Gastrocnemius medialis (tissue), 4 donors: ENCODE measurements at regions not wholly inside any gene's neighbourhood (a gene's known extent, or its start where the extent isn't known, plus 50 kb on each side); places are given as distances from the start of the nearest gene placed in this dataset.

Experiments used
- POLR2A ChIP-seq, 2 donors: fragments of 450-650 bp; IDR thresholded peaks; one replicate each; pipeline ENCODE4 v1.6.1; 2017; ENCODE audit warnings: antibody characterized with exemption in 2 of 2, mild to moderate bottlenecking in 2 of 2, moderate library complexity in 2 of 2
- TF ChIP-seq, protein P1 (sequence below), 5 experiments: fragments of 450-650 bp in 3 of 5; fragments of 200-600 bp in 2 of 5; sonication (generic) in 2 of 5; IDR thresholded peaks in 4 of 5; conservative IDR thresholded peaks in 1 of 5; 1 replicate in 4 of 5; 2 replicates in 1 of 5; pipeline ENCODE4 v1.5.1; 2016 to 2019; ENCODE audit warnings: antibody characterized with exemption in 5 of 5, mild to moderate bottlenecking in 3 of 5, moderate library complexity in 3 of 5

DNA sequence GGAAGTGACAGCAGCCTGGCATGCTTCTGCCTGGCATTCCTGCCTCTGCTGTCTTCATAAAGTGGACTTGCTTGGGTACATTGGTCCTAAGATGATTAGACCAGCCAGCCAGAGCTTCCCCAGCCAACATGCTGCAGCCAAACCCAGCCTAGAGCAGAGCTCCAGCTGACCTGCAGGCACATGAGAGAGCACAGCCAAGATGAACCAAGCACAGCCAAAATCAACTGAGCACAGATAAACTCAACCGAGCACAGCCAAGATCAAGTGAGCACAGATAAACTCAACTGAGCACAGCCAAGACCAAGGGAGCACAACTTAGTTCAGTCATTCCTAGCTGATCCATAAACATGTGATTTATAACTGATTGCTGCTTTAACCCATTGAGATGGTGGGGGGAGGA, 266.5 kb downstream of the MSX2 start:
- TF ChIP-seq, protein P1, sequence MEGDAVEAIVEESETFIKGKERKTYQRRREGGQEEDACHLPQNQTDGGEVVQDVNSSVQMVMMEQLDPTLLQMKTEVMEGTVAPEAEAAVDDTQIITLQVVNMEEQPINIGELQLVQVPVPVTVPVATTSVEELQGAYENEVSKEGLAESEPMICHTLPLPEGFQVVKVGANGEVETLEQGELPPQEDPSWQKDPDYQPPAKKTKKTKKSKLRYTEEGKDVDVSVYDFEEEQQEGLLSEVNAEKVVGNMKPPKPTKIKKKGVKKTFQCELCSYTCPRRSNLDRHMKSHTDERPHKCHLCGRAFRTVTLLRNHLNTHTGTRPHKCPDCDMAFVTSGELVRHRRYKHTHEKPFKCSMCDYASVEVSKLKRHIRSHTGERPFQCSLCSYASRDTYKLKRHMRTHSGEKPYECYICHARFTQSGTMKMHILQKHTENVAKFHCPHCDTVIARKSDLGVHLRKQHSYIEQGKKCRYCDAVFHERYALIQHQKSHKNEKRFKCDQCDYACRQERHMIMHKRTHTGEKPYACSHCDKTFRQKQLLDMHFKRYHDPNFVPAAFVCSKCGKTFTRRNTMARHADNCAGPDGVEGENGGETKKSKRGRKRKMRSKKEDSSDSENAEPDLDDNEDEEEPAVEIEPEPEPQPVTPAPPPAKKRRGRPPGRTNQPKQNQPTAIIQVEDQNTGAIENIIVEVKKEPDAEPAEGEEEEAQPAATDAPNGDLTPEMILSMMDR (IDR thresholded peaks at IDR 0.05 in 4 of 5, conservative IDR thresholded peaks at IDR 0.05 in 1 of 5), result no peak
- TF ChIP-seq POLR2A (IDR thresholded peaks at IDR 0.05), result no peak
